G401.6 (cell line): ENCODE measurements at regions not wholly inside any gene's neighbourhood (a gene's known extent, or its start where the extent isn't known, plus 50 kb on each side); places are given as distances from the start of the nearest gene placed in this dataset.
"Not testable (repeated sequence)": the region's sequence is repeated elsewhere in the genome, so short reads cannot be mapped to it uniquely, and the experiment has no call there.

Source experiments
- FAIRE-seq: peaks from 2 replicates; lab custom pipeline; 2012; peaks lifted over from hg19 to GRCh38; lab: Jason Lieb, UNC

DNA sequence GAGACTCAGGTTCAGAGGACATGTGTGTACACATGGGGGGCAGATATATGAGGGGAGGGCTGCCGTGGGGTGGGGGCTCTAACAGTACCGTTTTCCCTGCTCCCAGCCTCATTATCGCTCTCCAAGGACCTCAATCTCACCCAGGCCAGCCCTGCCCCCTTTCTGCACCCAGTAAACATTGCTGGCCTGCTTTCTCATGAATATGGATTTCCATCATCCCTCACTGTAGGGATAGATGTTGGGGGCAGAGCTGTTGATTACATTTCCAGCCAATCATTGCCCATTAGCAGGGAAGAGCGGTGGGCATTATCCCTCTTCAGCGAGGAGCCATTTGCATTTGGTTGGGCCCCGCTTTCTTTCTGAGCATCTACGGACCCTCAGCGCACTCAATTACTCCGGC is 273.8 kb downstream of the RPS6KC1 start:
- FAIRE-seq, result no peak

DNA sequence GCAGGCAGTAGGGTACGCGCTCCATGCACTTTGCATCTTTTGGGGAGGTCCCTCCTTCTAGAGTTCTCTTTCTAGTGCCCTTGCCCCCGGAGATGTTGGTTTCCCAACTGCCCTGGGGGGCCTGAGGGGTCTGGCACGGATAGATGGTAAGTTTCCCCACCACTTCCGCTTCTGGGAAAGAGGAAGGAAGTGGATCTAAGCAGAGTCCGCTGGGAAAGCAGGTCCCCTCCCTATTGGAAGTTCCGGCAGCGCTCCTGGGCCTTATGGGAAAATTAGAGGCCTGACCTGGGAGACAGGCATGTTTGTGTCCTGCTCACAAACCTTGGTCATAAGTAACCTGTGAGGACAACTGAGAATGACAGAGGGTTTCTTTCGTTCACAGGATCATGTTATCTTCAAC is 274.4 kb downstream of the RPS6KC1 start:
- no peak for FAIRE-seq

DNA sequence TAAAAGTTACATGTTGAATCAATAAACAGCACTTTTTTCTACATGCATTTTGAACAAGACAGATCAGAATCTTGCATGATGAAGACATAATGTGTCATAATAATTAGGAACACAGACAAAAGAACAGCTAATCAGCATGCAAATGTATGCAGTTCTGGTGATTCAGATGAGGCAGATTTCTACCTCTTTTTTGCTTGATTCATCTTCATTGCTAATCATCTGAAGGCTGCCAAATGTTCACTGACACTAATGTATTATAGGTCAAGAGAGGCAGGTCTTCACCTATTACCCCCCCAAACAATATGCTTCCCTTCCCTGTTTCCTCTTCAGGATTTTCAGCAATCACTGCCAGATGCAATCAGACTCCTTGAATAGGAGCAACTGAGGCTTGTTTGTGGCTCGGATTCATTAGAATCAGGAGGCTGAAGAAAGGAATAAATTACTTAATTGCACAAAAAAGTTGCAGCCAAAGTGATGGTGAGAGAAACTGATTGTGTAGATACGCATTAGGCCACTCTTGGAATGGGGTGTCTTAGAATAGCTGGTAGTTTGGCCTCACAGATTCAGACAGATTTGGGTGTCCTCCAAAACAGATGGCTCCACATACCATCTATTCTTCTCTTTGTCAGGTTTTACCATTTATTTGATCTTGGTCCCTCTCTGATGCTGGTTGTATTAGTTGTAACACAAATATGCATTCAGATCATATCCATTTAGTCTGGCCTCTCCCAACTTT is 275.4 kb downstream of the RPS6KC1 start:
- no peak for FAIRE-seq

DNA sequence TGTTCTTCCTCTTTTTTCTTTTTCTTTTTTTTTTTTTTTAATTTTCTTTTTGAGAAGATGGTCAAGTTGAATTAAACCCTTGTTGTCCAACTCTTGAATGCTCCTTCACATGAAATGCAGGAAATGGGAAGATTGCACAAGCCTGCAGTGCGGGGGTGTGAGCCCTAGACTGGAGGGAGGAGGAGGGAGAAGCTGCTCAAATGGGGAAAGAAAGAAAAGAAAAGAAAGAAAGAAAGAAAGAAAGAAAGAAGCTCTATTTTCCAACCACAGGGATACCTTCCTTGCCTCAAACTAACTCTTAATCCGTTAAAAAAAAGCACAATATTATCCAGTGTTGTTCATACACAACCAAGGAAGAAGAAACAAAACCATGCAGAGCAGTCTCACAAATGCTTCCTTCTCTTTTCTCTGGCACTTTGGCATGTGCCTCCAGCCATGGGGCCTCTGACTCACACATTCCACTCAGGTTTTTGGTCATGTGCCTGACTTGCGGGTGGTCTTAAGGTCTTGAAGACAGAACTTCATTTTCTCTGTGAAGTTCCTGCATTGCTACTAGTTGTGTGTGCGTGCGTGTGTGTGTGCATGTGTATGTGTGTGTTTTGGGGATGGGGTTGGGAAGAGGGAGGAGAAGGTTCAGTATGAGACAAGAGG is 276.1 kb downstream of the RPS6KC1 start:
- no peak for FAIRE-seq

DNA sequence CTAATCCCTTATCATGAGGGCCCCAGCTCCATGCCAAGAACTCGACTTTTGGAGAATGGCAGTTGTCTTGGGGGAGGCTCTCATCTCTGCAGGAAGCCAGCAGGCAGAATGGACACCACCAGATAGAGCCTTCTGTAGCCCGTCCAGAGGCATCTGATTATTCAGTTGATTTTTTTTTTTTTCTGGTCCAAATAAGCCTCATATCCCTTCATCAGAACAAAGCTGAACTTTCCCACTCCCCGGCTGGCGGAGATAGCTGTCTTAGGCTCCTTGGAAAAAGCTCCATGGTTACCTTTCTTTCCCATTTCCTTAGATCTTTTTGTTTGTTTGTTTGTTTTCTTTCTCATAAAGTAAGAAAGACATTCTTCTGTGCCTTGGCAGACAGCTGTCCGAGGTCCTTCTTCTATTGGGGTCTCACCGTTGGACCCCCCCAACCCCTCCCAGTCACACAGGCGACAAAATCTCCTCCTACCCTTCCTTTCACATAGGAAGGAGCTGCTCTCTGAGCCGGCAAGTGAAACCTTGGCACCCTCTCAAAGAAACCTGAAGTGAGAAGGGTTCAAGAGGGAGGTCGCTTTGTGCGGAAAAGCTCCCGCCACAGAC is 278.5 kb downstream of the RPS6KC1 start:
- FAIRE-seq, result no peak

DNA sequence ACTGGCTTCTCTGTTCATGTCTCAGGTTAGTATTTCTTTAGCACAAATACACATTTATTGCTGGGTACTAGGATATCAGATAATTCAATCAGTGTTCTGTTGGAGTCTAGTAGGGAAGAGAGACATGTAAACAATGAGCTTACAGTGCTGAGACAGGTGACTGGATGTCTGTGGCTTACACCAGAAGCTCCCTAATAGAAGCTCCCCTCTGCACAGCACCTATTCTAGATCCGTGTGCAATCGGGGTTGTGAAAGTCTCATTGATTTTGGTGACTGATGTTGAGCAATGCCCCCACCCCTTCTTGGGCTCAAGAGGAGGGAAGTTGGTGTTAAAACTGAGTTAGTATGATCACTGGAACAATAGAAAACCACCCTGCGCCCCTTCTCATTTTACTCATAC is 279.2 kb downstream of the RPS6KC1 start:
- no peak for FAIRE-seq

DNA sequence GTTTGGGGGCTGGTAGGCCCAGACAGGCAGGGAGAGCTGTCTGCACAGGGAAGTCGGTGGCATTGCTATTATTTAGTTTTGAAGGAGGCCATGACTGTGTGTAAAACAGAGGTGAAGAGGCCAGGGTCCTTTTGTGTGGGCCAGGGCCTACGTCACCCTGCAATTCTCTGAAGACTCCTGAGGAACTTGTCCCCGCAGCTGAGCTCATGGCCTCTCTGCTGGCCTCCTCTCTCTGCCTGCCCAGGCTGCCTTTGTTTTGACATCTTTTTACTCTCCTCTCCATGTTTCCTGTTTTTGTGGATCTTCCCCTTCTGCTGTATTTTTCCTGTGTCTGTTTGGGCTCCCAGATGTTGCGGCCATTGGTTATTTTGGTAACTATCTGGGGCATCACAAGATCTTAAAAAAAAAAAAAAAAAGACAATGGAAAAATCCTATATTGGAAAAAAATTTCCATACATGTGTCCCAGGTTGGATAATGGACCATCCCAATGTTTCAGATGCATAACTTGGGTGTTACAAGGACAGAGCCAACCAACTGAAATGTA is 280.7 kb downstream of the RPS6KC1 start:
- no peak for FAIRE-seq

DNA sequence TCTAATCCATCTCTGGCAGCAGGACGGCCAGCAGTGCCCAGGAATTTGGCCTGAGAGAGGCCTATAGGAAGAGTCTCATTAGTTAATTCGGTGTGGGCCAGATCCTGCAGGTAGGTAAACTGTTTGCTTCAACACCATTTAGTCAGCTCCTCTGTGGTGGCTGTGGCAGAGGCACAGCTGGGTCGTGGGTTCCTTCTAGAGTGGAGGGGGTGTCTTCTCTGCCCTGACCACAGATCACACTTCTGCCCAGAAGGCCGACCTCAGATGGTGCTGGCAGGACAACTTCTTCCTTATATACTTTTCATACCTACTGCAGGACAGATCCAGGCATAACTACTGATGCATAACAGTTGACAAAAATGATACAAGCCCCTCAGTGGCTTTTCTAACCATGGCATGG is 281.4 kb downstream of the RPS6KC1 start:
- FAIRE-seq, result no peak

DNA sequence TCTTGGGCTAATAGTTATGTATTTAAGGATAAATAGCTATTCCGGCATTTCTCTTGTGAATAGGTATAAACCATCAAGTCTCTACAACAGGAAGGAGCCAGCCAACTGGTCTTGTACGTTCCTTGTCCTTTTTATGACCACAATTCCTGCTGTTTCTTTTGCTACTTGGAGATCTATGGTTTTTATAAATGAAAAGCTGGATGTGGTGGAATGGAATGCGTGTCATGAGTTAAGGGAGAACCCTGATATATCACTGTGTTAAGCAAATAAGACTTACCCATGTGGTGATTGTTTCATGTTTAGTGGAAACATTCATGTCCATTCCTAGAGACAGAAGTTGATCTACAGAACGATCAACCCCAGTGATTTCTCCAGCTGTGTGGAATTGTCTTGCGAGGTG is 282.1 kb downstream of the RPS6KC1 start:
- FAIRE-seq, result no peak

DNA sequence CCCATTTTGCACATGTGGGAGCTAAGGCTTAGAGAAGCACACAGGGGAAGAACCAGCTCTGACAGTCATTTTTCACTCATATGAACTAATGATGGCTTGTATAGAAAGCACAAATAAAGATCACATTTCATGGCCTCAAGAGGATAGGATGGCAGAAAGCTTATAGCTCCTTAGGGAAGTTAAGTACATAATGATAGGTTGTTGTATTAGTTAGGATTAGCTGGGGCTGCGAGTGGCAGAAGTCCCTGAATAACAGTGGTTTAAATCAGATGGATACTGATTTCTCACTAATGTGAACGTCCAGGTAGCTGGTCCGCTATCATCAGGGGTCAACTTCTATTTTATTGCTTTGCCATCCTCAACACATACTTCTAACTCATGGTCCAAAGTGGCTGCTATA is 284.0 kb downstream of the RPS6KC1 start:
- FAIRE-seq, result no peak

DNA sequence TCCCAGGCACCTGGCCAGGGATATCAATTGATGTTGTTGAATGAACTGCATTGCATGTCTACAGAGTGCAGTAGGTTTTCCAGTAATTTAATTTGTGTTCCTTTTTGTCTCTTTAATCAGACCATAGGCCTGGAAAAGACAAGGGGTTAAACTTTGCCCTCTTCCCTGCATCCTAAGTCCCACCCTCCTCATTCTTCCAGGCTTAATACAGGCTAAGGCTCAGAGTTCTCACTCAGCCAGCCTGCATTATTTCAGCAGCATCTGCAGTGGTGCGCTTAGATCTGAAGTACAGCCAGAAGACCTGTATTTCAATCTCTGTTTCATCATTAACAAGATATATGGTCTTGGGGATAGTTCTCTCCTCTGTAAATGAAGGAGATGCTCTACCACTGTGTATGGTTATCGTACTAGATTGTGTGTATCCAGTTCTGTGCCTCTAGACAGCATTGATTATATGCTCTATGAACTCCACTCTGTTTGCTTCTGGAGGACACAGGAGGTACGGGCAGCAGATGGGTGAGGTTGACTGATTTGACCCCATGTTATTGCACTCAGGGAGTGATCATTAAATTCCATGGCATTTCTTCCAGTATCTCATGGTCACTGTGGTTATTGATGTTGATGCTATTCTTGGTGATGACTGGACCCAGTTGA is 286.1 kb downstream of the RPS6KC1 start:
- no peak for FAIRE-seq

DNA sequence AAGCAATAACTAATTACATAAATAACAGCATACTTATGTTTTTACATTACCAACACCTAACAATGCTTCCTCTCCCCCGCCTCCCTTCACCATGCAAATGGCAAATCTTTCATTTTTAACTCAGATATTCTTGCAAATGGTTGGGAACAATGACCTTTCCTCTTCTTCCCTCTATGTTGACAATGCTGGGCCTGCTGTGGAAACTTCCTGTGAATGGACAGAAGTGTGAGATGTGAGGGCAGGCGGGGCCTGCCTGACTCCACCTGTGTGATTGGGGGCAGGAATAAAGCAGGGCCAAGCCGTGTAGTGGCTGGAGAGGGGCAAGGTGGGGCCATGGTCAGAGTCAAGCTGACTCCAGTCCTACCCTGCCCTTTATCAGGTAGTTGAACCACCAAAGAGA is 289.6 kb downstream of the RPS6KC1 start:
- FAIRE-seq, result no peak

DNA sequence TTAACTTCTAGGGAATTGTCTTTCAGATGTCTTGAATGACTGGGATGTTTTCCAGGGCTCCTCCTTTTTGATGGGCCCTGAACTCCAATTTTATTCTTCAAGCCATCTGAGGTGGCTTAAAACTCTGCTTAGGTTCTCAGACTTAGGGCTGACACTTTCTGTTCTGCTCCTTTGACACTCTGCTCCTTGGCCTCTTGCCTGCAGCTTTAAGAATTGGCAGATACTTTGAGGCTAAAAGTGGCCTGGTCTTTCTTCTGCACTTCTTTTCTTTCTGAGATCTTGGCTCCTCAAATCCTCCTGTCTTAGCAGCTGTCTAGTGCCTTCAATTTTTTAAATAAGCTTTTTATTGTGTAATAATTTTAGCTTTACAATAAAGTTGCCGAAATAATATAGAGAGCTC is 294.6 kb downstream of the RPS6KC1 start:
- no peak for FAIRE-seq

DNA sequence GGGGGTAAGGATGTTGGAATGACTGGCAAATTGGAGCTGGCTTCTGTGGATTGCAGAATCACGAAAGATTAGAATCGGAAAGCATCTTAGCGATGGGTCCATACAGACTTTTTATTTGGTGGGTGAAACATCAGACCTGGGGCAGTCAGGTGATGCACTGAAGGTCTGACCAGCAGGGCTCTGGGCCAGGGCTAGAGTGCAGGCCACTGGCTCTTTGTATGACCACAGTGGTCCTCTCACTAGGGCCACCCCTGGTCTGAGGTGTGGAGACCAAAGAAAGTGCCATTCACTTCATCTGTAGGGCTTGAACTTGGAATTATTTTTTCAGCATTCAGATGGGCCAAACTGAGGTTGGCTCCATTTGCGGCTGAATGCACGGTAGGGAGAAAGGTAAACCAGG is 306.4 kb downstream of the RPS6KC1 start:
- no peak for FAIRE-seq

DNA sequence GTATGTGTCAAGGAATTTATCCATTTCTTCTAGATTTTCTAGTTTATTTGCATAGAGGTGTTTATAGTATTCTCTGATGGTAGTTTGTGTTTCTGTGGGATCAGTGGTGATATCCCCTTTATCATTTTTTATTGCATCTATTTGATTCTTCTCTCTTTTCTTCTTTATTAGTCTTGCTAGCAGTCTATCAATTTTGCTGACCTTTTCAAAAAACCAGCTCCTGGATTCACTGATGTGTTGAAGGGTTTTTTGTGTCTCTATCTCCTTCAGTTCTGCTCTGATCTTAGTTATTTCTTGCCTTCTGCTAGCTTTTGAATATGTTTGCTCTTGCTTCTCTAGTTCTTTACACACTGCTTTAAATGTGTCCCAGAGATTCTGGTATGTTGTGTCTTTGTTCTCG is 307.3 kb downstream of the RPS6KC1 start:
- not testable (repeated sequence) for FAIRE-seq

DNA sequence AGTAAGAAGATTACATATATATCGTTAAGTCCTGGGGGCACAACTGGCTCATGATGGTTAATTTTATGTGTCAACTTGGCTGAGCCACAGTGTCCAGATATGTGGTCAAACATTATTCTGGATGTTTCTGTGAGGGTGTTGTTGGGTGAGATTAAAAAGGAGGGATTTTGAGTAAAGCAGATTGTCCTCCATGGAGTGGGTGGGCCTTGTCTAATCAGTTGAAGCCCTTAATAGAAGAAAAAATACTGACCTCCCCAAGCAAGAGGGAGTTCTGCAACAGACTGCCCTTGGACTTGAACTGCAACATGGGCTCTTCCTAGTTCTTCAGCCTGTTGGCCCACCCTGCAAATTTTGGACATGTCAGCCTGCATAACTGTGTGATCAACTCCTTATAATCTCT is 311.6 kb downstream of the RPS6KC1 start:
- FAIRE-seq, result no peak

DNA sequence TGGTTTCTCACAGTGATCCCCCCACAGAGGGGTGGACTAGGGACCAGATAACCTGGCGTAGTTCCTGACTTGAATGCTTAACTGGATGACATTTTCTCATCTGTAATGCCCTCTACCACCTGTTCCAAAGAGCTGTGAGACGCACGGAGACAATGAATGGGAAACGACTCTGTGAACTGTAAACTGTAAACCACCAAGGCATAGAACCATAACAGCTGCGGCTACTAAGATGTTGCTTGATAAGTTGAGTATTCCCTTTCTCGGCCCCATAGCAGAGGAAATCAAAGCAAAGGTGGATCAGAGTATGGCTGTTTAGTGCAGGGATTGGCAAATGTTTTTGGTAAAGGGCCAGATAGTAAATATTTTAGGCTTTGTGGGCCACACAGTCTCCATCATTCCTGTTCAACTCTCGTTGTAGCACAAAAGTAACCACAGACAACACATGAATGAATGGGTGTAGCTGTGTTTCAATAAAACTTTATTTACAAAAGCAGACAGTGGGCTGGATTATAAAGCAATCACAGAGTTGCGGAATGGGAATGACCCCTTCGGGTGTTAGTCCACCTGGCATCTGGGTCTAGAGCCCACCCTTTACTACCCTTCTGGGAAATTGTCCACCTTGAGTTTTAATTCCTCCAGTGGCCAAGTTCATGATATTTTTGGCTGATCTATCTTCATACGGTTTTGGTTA is 315.2 kb downstream of the RPS6KC1 start:
- FAIRE-seq, result no peak

DNA sequence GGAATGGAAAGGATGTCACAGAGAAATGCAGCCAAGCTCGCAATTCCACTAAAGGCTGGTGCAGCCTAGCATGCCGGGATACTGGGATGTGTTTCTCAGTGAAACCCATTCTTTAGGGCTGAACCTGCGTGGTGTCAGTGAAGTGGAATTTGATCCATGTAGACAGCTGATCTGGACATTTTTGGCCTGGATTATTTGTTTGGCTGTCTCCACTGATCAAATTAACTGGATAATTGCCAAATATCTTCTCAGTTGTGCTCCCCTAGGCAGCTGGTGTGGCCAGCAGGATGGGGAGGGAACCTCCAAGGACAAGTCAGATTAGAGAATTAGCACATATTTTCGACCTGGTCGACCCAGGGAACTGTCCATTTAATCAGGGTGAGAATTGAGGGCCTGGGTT is 318.4 kb downstream of the RPS6KC1 start:
- no peak for FAIRE-seq

DNA sequence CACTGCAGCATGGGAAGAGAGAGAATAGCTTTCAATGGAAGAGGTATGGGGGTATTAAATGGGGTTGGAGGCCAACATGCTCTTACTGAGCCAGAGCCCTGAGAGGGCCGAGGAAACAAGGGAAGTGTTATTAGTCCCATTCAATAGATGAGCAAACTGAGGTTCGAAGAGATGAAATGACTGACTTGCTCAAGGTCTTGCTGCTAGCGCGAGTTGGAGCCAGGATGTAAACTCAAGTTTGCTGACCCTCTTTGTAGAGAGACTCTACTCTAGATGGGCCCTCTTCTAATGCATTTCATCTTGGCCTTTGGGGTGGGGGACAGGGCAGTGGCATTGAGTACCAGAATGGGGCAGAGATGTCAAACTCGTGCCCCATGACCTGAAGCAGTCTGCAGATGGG is 319.5 kb downstream of the RPS6KC1 start:
- no peak for FAIRE-seq

DNA sequence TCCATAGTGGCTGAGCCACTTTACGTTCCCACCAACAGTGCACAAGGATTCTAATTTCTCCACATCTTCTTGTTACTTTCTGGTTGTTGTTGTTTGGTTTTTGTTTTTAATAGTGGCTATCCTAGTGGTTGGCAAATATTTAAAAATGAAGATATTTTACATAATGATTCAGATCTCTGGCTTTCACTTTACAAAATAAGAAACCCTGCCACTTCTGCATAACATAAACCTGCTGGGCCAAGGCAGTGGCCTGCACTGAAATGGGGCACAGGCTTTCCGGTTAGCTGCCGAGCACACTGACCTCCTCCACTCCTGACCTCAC is 320.4 kb downstream of the RPS6KC1 start:
- FAIRE-seq, result no peak

DNA sequence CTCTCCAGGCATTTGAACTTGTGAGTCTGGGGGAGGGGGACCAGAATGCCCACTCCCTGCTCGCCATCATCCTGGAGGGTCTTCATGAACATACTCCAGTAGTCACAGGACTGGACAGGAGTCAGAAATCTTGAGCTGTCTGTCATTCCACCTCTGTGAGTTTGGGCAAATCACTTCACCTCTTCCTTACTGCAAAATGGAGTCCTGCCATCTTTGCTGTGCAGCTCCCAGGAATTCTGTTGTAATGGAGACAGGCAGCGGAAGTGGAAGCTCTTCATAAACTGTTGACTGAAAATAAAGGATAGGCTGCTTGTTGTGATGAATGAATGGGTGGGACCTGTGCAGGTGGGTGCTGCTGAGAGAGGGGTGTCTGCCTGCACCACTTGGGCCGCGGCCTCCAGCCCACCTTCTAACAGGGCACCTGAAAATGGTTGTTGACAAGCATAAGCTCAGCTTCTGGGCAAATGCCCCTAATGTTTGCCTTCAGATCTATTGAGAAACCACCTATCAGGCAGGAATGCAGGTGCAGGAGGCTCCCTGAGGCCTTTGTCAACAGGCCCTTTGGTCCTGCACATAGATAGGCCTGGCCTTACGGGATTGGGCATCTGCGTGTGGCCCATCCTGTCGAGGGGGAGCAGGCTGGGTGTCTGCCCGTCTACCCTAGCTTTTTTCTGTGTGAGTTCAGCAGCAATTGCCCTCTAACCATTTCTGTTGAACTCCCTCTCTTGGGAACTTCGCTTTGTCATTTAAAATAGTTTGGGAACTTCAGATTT is 321.0 kb downstream of the RPS6KC1 start:
- FAIRE-seq, result no peak

DNA sequence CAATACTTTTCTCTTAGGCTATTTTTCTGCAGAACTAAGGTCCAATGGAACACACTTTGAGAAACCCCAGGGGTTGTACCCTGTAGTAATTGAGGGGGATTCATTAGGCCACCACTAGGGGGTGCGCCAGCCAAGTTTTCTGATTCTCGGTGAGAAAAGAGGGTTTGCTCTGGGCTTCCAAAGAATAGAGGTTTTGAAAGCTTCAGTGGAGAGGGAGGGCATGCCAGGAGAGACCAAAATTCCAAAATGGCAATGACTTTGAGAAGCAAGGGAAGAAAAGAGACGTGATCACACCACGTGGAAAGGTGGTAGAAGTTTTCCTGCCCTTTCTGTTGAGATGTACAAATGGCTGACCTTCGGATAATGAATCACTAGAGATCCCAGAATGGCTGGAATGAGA is 323.3 kb downstream of the RPS6KC1 start:
- peak; percentile 67 for FAIRE-seq
